ENCODE measurements at regions not wholly inside any gene's neighbourhood (a gene's known extent, or its start where the extent isn't known, plus 50 kb on each side); places are given as distances from the start of the nearest gene placed in this dataset.

- no peaks in the 10 kb centered on the region for H3K4me1 Mint-ChIP-seq (ENCODE audit: unreplicated experiment)
- no peaks in the 10 kb centered on the region for H3K9me3 Mint-ChIP-seq
- H3K4me3 Mint-ChIP-seq = no peak overlapping the region
- no peaks in the 10 kb centered on the region for H3K36me3 Mint-ChIP-seq
- no peak for TF ChIP-seq CTCF (conservative IDR thresholded peaks at IDR 0.05)
- H3K27ac Mint-ChIP-seq = no peak overlapping the region
- no peaks in the 10 kb centered on the region for H3K27me3 Mint-ChIP-seq
- DNase-seq (ENCODE audit: extremely low spot score, unreplicated experiment) = no peak
Observed at GRCh38 chr14:44828023-44828422, 133.7 kb downstream of the KLHL28 start.

DNA sequence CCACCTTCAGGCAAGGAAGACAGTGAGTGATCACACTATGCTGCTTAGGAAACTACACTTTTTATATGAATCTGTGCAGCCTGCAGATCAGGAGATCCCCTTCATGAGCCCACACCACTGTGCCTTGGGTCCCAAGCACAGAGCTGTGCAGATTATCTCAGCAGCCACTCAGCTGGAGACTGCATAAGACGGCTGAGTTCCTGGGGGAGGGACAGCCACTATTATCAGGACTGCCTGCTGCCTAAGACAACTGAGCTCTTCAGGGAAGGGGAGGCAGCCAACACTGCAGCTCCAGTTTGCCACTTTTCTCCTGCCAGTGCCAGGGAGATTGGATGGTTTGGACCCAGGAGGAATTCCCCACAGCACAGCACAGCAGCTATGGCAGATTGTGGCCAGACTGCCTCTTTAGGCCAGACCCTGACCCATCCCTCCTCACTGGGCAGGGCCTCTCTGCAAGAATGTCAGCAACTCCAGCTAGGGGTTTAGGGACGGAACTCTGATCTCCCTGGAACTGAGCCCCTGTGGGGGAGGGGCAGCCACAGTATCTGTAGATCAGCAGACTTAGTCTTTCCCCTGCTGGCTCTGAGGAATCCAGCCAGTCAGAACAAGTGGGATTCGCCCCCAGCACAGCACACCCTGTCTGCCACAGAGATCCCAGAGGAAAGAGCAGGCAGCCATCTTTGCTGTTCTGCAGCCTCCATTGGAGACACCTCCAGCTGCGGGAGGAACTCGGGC lies 141.3 kb downstream of the KLHL28 start:
- Mint-ChIP-seq H3K9me3 (no peaks in the 10 kb centered on the region), H3K36me3 (no peaks in the 10 kb centered on the region), H3K4me3 (no peak overlapping the region), H3K27ac (no peak overlapping the region), H3K4me1 (ENCODE audit: unreplicated experiment) (no peaks in the 10 kb centered on the region), H3K27me3 (no peaks in the 10 kb centered on the region)
- DNase-seq (ENCODE audit: extremely low spot score, unreplicated experiment) = no peak
- no peak for TF ChIP-seq CTCF (conservative IDR thresholded peaks at IDR 0.05)

- H3K27me3 Mint-ChIP-seq = no peaks in the 10 kb centered on the region
- TF ChIP-seq CTCF (conservative IDR thresholded peaks at IDR 0.05) = no peak
- H3K9me3 Mint-ChIP-seq = no peaks in the 10 kb centered on the region
- no peak overlapping the region for H3K27ac Mint-ChIP-seq
- DNase-seq (ENCODE audit: extremely low spot score, unreplicated experiment) = no peak
- H3K36me3 Mint-ChIP-seq = no peaks in the 10 kb centered on the region
- H3K4me1 Mint-ChIP-seq (ENCODE audit: unreplicated experiment) = no peaks in the 10 kb centered on the region
- H3K4me3 Mint-ChIP-seq = no peak overlapping the region
Observed at GRCh38 chr14:44814196-44814595, 147.6 kb downstream of the KLHL28 start.

DNA sequence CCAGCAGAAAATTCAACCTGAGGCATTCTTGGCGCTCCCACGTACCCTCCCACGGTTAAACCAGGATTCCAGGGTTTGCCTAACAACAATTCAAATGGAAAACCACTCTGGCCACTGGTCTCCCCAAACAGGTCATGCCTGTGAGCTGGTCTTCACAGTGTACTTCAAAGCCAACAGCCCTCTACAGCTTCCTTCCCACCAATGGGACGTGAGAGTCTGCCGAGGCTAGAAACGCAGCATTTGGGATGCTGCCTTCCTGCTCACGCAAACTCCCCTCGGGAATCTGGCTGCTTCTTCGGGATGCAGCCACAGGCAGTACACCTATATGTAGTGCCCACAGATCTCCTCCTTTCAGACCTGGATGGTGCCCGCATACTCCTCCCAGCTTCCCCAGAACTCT lies 149.1 kb downstream of the KLHL28 start:
- Mint-ChIP-seq H3K9me3 (no peaks in the 10 kb centered on the region), H3K27ac (no peak overlapping the region), H3K4me3 (no peak overlapping the region), H3K36me3 (no peaks in the 10 kb centered on the region), H3K27me3 (no peaks in the 10 kb centered on the region), H3K4me1 (ENCODE audit: unreplicated experiment) (no peaks in the 10 kb centered on the region)
- no peak for TF ChIP-seq CTCF (conservative IDR thresholded peaks at IDR 0.05)
- DNase-seq (ENCODE audit: extremely low spot score, unreplicated experiment) = no peak

DNA sequence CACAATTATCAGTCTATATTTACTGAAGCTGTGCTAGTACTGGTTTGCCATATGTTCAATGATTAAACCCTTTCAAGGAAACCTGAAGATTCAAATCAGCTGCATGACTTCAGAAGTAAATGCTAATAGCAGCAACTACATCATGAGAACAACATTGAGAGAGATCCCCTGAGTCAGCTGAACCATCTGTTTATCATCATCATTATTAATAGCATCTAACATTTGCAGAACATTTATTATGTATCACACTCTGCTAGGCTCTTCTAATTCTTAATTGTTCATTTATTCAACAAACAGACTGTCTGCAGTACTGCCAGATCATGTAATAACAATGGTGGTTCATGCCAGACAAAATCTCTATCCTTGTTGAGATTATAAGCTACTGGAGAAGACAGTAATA lies 157.4 kb downstream of the KLHL28 start:
- no peaks in the 10 kb centered on the region for H3K9me3 Mint-ChIP-seq
- H3K4me1 Mint-ChIP-seq (ENCODE audit: unreplicated experiment) = peaks cover 6% of the 10 kb centered on the region
- no peak for TF ChIP-seq CTCF (conservative IDR thresholded peaks at IDR 0.05)
- no peaks in the 10 kb centered on the region for H3K36me3 Mint-ChIP-seq
- H3K27ac Mint-ChIP-seq = no peak overlapping the region
- DNase-seq (ENCODE audit: extremely low spot score, unreplicated experiment) = no peak
- peaks cover 4% of the 10 kb centered on the region for H3K27me3 Mint-ChIP-seq
- no peak overlapping the region for H3K4me3 Mint-ChIP-seq
